ENCODE measurements at regions not wholly inside any gene's neighbourhood (a gene's known extent, or its start where the extent isn't known, plus 50 kb on each side); places are given as distances from the start of the nearest gene placed in this dataset.

- TF ChIP-seq CTCF (IDR thresholded peaks at IDR 0.05) (no peak), EP300 (IDR thresholded peaks at IDR 0.05) (no peak), POLR2A (IDR thresholded peaks at IDR 0.05) (no peak)
These were observed 1219.9 kb upstream of the SORCS1 start for GRCh38 chr10:108384378-108384777.
